NB4 (cell line): ENCODE measurements at regions not wholly inside any gene's neighbourhood (a gene's known extent, or its start where the extent isn't known, plus 50 kb on each side); places are given as distances from the start of the nearest gene placed in this dataset.

ENCODE experiments used
- MYC ChIP-seq: IDR thresholded peaks from 2 replicates; pipeline ENCODE4 v1.6.1; 2011; ENCODE audit warnings: low read depth, low read length
- POLR2A ChIP-seq: IDR thresholded peaks from 2 replicates; pipeline ENCODE4 v1.6.1; 2011; ENCODE audit warnings: mild to moderate bottlenecking; ENCODE audit not compliant: insufficient read length; ENCODE audit errors: extremely low read depth

GRCh38 chr10:64158551-64158950 lies 637.4 kb downstream of the REEP3 start:
- no peak for TF ChIP-seq MYC
- no peak for TF ChIP-seq POLR2A
